HG03565 (cell line): ENCODE measurements at regions not wholly inside any gene's neighbourhood (a gene's known extent, or its start where the extent isn't known, plus 50 kb on each side); places are given as distances from the start of the nearest gene placed in this dataset.
"Not testable (repeated sequence)": the region's sequence is repeated elsewhere in the genome, so short reads cannot be mapped to it uniquely, and the experiment has no call there.

Experiments used
- ATAC-seq: cut with Tn5 transposase; IDR thresholded peaks from one replicate; pipeline ENCODE4 v1.9.1; 2021; ENCODE audit warnings: mild to moderate bottlenecking, moderate library complexity; ENCODE audit not compliant: unreplicated experiment

DNA sequence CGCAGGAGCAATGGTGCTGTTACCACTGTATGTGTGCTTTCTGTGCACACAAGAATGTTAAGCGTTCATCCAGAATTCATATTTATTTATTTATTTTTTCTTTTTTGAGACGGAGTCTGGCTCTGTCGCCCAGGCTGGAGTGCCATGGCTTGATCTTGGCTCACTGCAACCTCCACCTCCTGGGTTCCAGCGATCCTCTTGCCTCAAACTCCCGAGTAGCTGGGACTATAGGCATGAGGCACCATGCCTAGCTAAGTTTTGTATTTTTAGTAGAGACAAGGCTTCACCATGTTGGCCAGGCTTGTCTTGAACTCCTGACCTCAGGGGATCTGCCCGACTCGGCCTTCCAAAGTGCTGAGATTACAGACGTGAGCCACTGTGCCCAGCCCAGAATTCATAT is 101.8 kb upstream of the SLC38A2 start:
- not testable (repeated sequence) for ATAC-seq

DNA sequence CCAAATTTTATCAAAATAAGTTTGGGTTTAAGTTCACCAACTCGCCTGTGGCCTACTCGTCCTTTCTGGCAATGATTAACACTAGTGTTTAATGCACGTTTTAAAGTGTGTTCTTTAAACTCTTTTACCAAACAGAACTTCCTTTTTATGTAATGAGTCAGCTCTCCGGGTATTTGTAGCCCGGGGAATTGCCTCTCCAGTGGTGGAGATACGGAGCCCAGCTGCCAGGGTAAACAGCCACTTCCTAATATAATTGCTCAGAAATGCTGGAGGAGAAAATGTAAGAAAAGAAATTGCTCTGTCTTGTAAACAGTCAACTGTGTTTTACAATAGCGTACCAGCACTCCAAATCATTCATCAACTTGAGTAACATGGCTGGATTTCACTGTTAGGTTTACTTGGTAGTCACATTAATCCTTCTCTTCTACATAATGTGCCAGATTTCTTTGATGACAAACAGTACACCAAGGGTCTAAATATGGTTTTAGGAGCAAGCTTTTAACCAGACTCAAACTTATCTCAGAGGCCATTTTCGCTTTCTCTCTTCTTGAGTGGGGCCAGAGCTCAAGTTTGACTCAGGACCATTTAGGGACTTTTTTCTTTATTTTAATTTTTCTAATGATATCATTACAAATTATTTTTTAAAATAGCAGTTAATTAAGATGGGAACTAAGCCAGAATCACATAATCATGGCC is 101.2 kb upstream of the SLC38A2 start:
- ATAC-seq, result peak; percentile 74

DNA sequence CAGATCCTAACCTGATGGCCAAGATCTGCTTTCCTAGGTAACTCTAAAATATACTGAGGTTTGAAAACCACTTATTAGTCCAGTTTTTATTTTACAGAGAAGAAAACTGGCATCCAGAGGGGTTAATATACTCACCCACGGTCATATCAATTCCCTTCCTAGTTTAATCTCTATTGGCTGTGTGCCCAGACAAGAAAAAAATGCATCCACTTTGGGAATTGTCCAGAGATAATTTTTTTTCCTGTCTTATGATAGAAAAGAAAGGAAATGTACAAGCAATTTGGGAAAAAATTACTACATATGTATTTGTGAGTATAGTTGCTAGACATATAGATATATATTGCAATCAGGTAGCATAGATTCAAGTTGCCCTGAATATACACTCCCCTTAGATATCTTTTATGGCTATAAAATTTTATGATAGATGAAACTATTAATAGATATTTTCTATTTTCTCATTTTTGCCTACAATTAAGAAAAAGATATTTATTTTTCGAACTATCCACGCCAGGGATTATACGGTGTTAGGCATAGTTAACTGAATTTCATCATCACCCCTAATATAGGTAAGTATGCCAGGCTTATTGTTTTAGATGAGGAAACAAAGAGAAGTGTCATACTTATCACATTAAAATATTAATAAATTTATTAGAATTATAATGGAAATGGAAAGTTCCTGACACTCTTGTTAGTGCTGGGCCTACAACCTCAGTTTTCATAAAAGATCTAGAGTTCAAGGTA is 100.5 kb upstream of the SLC38A2 start:
- no peak for ATAC-seq

DNA sequence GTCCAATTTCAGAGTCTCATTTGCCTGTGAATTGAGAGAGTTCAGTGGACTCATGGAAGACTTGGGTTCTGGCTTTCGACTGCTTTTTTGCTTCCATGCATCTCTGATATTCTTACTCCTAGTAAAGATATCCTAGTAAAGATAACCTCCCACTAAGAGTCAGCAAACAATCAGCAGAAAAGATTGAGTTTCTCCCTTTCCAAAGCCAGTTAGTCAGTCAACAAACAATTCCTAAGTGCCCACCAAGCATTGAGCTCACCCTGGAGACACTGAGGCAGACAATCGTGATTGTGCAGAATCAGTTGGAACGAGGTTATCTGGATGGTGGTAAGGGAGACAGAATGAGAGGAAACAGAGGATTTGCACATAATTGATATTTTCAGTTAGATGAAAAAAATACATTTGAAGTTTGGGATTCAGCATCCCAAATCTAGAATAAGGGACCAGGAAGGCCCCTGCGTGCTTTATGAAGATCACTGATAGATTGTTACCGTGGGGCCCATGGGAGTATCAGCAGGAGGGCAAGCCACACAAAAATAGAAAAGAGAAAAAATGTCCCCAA is 99.7 kb upstream of the SLC38A2 start:
- no peak for ATAC-seq

DNA sequence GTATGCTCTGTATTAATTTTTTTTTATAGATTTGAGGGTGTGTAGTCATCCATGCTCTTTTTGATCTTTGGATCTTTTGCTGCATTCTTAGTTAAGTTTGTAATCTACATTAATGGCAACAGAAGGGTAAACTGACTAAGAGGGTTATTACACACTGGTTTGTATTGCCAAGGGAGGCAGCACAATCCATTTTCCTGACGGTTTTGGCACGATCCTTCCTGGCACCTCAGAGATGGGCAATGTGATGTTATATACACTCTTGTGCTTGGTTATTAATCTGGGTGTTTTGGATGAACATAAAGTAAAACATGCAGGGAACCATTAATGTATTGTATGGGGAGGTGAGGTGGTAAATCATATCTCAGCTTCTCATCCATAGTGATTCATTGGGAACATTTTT is 98.8 kb upstream of the SLC38A2 start:
- no peak for ATAC-seq

DNA sequence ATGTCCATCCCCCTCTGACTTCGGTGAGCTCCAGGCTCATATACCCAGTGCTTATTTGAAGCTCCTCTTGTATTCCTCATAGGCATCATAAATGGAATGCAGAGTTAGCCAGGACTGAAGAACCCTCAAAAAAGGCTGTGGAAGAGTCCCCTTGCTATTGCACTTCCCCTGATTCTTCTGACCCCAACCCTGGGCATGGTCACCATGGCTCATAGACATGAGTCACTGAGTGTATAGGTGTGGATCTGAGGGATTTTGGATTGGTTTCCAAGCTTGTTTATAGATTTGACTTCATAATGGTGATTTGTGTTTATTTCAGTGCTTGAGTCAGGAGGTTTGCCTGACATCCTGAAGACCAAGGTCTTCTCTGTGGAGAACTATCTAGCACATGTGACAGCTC is 98.4 kb upstream of the SLC38A2 start:
- no peak for ATAC-seq

DNA sequence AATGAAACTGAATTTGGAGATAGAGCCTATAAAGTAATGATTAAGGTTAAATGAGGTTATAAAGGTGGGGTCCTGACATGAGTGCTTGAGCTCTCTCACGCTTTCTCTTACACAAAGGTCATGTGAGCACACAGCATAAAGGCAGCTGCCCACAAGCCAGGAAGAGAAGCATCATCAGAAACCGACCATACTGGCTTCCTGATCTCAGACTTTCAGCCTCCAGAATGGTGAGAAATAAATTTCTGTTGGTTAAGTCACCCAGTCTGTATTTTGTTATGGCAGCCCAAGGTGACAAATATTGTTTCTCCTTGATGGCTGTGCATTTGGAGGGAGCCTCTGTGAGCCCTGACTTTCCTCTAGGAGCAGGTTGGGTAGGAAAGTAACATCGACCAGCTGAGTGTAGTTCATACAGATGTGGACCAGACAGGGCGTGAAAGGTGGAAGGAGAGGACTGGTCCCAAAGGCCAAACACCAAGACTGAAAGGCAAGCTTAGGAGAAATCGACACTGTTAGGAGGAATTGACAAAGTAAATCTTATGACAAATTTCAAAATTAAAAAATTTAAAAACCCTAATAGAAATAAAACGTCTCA is 97.6 kb upstream of the SLC38A2 start:
- no peak for ATAC-seq

DNA sequence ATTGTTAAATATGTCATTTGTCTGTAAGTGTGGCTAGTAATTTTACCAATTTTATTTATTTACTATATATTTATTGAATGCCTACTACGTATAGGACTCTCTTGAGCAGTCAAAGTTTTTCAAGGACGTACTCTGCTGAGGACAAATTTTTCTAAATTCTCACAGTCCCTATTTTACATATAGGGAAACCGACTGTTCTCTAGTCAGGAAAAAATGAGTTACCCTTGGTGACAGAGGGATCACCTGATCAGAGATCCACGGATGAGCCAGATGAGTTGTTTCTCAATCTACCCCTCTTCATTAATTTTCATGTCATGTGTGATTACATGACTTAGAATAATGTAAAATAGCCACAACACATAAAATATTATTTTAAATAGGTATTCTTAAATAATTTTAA is 96.2 kb upstream of the SLC38A2 start:
- ATAC-seq, result no peak

DNA sequence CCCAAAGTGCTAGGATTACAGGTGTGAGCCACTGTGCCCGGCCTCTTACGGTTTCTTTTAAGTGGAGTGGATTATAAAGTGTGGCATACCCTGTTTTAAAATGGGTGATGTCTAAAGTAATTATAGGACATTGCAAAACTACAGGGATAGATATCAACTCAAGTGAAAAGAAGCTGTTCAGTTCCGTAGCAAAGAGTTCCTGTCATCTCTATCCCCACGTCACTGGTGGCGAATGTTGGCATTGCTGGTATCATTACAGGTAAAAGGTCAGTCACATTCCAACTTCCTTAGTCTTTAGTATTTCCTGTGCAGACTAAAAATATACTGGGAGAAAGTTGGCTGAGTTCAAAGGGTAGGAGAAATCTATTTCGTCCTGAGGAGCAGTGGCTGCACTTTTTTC is 95.6 kb upstream of the SLC38A2 start:
- ATAC-seq, result no peak

DNA sequence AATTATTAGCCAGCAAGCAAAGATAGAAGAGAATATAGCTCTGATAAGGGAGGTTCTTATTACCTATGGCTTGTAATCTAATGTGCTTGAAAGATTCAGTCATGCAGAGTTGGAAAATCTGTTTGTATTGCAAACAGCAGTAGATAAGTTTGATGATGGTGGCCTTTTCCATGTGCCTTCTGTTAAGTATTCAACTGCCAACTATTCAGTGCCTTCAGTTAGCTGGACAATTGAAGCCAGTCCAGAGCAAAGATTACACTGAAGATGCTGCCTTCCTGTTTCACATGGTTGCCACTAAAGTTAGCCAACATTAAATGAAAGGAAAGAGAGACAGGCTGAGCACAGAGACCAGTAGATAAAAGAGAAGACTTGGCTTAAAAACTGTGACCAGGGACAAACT is 92.7 kb upstream of the SLC38A2 start:
- no peak for ATAC-seq

DNA sequence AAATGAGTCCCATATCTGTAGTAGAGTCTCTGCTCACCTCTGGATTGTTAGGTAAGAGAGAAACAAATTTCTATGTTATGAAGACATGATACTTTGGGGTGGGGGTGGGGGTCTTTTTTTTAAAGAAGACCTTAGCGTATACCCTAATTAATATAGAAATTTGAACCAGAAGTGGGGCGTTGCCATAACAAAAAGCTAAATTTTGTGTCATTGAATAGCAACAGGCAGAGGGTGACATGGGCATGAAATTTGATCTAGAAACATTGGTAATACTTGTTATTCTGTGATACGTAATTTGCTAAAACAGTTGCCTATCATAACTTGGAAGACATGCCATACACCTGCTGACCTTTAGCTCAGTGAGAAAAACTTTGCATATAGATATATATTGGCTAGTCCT is 92.3 kb upstream of the SLC38A2 start:
- ATAC-seq, result no peak

DNA sequence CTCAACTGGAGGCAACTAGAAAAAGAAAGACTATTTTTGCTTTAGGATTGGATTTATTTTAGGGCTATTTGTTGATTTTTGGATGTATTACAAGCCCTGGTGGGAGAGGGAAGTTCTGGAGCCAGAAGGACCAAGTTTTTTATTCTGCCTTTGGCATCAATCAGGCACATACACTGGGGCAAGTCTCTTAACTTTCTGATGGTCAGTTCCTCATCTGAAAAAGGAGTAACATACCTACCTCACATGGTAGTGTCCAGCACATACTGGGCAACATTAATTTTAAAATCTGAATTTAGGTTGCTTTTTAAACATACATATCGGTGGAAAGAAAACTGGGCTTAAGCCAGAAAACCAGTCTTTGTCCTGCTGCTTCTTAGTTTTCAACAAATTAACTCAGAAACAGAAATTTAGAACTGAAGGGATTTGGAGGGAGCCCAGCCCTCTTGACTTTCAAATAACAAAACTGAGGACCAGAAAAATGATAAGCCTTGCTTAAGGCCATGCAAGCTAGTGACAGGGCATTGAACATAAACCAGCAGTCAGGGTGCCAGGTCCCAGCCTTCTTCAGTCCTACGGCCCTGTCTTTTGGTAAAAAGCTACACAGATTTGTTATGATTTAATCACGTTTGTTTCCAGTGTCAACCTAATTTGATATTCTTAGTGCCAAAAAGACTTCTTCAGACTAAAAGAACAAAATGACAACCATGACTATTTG is 90.2 kb upstream of the SLC38A2 start:
- ATAC-seq, result no peak

DNA sequence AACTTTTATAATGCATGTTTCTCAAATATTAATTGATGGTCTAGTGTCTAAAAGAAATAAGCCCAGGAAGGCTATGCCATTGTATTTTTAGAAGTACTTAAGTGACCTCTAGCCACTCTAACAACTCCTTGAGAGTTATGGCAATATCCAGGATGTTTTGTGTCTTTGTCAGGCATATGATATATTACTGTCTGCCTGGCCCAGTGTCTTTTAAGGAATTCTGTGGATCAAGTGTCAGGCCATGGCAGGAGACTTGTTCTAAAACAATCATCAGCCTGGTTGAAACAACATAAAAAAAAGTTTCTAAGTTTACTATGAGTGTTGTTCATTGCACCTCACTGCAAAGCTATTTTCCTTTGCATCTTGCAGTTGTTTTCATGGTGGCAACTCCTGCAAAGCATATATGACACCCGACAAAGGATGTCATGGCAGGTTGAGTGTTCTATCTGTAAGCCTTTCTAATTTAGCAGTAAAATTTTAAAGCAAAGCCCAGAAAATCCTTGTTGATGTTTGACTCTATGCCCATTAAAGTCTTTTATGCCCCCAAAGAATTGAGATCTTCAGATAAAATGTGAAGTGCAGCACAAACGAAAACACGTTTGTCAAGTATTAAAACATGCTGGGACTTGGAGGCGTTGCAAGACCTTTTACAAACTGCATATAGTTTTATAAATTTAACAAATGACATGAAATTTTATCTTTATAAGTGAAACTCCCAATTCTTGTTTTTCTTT is 89.5 kb upstream of the SLC38A2 start:
- ATAC-seq, result no peak

DNA sequence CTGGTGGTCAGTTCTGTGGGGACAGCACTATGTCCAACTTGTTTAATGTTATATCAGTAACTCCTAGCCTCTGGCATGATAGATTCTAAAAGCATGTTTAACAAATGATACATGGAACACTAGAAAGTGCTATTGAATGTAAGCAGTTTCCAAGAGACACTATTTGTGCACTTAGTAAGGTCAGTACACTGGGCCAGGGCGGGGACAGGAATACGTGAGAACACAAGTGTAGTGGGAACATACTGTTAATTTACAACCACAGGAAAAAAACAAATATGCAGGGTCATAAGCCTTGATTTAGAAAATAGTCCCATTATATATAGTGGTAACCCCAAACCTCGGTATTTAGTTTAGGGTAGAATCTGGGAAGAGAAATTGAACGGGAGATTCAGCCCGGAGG is 88.9 kb upstream of the SLC38A2 start:
- no peak for ATAC-seq

DNA sequence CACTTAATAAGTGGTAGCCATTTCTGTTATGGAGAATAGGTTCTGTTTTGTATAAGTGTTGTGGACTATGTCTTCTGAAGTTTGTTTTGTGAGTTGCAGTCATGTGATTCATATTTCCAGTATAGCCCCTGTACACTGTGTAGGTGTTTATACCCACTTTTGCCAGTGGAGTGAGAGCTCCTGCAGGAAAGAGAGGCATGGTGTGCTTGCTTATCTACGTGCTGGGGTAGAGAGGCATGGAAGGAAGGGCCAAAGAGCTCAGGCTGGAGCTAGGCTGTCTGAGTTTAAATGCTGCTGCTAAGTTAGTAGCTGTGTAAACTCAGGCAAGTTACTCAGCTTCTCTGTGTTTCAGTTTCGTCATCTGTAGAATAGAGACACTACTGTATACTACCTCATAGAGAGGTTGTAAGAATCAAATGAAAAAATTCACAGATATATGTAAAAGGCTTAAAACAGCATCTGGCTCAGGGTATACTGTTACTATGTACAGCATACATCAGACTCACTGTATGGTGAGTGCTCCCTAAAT is 88.2 kb upstream of the SLC38A2 start:
- no peak for ATAC-seq

DNA sequence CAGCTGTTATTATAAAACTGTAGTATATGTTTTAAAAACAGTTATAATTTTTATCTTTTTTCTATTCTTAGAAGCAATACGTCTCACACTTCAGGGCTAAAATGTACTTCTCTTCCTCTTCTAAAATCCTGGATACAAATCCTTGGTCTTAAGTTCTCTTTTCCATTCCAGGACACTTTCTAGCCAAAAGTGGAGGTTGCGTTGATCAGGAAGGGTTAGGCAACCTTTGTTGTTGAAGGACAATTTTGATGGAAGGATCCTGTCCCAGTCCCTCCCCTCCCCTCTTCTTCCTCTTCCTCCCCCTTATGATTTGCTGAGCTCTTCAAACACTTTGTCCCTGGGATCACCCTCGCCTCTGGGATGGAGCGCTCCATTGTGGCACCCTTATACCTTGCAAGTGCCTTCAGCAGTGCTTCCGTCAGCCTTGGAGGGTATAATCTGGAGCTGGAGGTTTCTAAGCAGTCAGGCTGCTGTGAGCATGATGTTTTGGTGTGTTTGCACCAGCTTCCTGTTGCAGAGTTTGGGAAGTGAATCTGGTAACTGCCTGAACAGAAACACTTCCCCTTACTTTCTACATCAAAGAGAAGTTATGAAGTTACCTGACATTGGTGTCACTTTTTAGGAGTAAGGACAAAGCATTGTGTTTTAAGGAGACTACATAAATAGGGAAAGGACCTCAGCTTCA is 87.4 kb upstream of the SLC38A2 start:
- ATAC-seq, result peak; percentile 47

DNA sequence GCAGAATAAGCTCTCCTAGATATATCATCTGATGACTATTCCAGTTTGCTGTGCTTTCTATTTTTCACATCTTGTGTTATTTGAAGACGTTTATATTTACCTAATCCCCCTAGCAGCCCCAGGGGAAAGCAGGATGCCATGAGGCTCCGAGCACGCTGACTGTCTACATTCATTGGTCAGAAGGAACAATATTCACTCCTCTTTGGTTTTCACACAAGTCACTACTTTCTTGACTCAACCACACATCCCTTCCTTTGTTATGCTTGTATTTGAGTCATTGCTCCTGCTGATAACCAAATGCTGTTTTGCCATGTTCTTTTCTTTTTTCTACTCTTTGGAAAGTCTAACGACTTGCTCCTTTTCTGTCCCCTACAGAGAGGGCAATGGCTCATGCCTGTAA is 86.5 kb upstream of the SLC38A2 start:
- no peak for ATAC-seq

DNA sequence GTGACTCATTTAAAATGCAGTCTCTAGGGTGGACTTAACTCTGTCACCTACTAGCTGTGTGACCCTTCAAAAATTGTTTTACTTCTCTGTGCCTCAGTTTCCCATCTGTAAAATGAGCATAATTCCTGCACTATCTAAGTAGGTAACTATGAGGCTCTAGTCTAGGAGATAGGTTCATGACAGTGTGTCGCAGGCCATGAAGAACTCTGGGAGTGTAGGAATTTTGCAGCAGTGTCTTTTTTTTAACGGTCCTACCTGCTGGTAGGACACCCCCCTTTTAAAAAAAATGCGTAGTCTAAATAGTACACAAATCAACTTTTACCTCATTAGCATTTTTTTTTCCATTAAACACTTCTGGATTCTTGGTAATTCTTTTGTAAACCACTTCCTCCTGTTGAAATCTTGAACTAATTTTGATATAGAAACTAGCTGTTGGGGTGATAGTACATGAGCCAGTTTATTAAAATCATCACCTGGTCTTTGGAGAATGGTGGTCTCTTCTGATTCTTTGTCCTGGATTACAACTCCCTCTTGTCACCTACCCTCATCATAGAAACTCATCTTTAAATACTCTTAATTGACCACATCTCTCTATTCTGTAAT is 86.0 kb upstream of the SLC38A2 start:
- no peak for ATAC-seq

DNA sequence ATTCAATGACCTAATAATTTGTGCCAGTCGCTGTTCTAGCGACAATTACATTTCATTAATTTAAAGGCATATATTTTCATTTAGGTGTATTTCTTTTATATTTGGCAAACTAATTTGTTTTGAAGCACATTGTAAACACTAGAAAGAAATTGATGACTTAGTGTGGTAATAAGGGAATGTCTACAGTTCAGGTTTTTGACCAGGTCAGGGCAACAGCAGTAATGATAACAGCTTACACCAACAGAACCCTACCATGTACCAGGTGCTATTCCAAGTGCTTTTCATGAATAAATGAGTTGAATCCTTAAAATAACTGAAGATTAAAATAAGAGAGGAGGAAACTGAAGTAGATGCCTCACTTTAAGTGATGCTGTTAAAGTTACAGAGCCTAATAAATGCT is 85.4 kb upstream of the SLC38A2 start:
- no peak for ATAC-seq
